Iris pigment epithelial cell (primary cell): ENCODE measurements at regions not wholly inside any gene's neighbourhood (a gene's known extent, or its start where the extent isn't known, plus 50 kb on each side); places are given as distances from the start of the nearest gene placed in this dataset.

Experiments used
- DNase-seq: peaks from one replicate; pipeline ENCODE4 v3.0.0-alpha.2; 2011; ENCODE audit warnings: low read depth

GRCh38 chr16:86806181-86806837 is 228.0 kb downstream of the FOXL1 start:
- no peak for DNase-seq

DNA sequence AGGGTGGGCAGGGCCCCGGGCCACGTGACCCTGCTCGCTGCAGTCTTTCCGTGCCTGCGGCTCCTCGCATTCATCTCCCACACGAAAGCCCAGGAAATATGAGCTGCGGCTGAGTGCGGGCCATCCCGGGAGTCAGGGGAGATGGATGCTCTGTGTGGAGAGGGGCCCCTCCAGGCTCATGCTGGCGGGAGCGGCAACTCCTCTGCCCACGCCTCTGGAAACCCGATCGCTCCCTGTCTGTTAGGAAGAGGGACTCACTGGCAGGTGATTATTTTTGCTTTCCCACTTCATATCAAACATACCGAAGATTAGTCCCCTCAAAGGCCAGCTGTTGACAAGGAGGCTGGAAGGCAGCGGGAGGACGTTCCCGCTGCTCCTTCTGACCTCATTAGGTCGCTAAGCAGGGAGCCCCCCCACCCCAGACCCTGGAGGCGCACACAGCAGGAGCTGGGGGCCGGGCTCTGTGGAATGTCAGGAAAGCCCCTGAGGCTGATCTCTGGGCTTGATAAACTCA is 228.5 kb downstream of the FOXL1 start:
- DNase-seq, result peak; percentile 11

- no peak for DNase-seq
Measured at GRCh38 chr16:86808863-86809444, 230.6 kb downstream of the FOXL1 start.

DNA sequence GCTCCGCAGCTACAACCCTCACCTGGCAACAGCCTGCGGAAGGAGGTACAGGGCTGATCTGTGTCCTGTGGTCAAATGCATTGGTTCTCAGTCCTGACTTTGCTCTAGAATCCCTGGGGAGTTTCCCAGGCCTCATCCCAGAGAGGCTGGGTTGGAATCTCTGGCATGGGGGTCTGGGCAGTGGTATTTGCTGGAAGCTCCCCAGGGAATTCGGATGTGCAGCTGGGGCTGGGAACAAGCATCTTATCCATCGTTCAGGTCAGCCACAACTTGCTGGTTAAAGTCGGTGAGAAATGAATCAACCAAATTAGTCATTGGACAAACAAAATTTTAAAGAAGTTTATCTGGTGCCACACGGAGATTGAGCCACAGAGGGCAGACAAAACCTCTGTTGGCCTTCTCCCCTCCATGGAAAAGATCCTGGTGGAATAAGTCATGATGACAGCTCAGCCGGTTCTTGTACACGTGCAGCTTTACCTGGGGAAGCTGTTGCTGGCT is 231.2 kb downstream of the FOXL1 start:
- DNase-seq, result peak; percentile 54

GRCh38 chr16:86810062-86810461 is 231.7 kb downstream of the FOXL1 start:
- DNase-seq, result no peak

DNA sequence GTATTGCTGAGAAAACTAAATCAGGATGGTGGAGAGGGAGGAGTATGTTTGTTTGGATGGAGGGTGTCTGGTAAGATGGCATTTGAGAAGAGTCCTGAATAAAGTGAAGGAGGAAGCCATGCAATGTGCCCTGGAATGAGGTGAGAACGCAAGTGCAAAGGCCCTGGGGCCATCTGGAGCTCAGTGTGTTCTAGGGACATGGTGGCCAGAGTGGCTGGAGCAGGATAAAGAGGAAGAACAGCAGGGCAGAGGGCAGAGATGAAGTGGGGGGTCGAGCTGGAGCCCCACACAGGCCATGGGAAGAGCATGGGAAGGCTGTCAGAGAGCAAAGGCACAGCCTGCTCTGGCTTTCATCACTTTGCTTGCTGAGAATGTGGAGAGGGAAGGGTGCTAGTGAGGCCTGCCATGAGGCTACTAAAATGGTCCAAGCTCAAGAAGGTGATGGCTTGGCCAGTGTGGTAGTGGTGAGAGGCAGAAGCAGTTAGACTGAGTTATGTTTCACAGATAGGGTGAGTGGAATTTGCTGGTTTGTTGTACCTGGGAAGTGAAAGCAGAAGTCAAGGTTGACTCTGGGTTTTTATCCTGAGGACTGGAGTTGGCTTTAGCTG is 234.1 kb downstream of the FOXL1 start:
- DNase-seq, result no peak

- DNase-seq, result no peak
Measured at GRCh38 chr16:86814256-86814655, 235.9 kb downstream of the FOXL1 start.

- no peak for DNase-seq
Measured at GRCh38 chr16:86816930-86817625, 238.7 kb downstream of the FOXL1 start.

DNA sequence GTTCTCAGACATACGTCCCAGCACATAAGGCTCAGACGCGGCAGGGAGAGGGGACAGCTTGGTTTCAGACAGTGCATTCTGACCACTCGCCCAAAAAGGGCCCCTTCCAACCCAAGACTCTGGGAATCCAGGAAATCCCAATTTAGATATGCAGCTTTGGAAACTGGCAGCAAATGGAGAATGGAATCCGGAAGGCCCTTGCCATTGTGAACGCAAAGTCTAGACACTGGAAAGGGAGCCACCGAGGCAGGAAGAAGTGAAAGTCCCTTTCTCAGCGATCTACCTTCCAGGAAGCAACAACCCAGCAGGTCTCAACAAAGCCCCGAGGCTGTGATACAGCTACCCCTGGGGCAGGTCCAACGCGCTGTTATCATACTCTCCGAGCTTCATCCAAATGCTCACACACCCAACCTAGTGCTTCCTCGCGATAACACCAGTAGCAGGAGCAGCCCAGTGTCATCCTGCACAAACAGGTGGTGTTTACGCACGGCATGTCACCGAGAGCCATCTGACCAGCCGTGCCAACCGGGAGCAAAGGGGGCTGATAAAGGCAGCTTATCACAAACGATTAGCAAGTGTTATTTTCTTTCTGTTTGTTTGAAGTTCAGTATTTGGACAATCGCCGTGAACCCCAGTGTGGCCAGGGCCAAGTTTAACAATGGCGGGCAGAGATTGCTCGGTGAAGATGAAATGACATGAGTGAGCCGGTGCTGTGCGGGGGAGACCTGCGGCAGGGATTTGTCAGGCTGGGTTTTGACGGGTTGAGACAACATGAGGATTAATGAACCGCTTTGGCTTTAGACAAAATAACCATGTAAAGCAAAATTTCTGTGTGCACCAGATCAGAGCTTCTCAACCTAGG is 240.6 kb downstream of the FOXL1 start:
- DNase-seq, result no peak

- DNase-seq, result no peak
Measured at GRCh38 chr16:86819533-86819892, 241.2 kb downstream of the FOXL1 start.

DNA sequence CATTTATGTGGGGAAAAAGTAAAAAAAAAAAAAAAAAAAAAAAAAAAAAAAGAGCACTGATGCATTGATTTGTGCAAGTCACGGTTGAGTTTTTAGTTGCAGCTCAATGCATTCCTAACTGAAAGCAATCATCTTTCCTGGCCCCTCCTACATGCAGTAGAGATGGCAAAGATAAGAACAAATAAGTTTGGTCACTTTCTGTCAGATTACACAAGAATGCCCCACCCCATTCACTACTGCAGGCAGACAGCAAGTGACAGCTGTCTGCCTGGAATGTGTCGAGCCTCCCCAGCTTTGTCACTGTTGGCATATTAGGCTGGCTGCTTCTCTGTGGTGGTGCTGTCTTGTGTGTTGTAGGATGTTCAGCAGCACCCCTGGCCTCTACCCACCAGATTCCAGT is 243.5 kb downstream of the FOXL1 start:
- DNase-seq, result no peak

GRCh38 chr16:86823125-86823524 is 244.8 kb downstream of the FOXL1 start:
- no peak for DNase-seq

DNA sequence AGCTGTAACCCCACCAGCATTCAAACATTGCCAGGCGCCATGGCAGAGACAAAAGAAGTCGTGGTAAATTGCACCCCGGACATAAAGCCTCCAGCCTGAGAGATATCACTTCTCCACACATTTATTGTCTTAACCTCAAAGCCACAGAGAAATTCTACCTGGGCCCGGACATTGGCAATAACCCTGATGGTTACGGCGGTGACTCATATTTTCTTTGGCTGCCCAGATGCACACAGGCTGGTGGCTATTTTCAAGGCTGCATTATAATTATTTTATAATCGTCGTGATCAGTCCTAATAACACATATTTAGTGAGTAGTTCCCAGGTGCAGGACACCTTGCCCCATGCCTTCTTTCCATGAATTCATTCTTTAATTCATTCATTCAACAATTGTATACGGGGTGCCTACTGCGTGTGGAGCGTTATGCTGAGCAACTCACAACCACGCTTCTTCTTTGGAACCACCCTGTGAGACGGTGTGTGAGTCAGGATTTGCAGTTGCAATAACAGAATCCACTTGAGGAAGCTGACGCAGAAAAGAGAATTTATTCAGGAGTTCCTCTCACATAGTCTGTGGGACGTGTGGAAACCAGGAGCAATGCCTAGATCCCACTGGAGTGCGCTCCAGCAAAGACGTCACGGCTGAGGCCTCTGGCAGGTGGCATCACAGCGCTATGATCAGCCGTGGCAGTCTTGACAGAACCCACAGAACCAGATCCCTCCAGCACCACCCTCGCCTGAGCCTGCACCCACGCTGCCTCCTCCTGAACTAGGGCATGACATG is 245.7 kb downstream of the FOXL1 start:
- DNase-seq, result peak; percentile 74

GRCh38 chr16:86824751-86825296 is 246.5 kb downstream of the FOXL1 start:
- DNase-seq, result peak; percentile 66

DNA sequence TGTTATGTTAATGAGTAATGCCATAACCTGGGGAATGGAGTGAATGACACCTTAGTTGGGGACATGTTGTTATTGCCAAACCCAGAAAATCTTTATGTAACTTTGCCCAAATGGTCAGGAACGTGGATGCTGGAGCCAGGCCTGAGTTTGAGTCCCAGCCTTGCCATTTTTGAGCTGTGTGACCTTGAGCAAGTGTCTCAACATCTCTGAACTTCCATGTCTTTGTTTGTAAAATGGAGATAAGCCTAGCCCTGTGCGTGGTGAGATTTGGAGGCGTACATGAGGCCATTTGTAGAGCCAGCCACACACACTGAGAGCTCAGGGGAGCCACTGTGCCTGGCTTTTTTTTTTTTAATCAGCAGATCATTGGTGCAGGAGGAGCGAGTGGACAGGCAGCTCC is 247.3 kb downstream of the FOXL1 start:
- no peak for DNase-seq

DNA sequence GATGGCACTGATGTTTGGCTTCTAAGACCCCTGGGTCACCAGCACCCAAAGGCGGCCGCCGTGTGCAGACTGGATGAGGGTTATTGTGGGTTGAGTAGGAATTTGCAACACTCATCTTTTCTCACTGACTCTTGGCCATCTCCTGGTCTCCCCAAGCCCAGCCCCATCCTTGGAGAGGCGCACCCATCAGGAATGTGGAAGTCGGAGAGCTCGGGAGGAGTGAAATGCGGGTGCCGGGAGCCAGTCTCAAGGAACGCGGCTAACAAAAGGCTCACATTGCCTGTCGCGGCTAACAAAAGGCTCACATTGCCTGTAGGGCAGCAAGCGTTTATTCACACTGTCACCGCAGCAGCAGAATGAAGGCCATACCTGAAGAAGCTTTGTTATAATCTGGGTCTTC is 248.6 kb downstream of the FOXL1 start:
- no peak for DNase-seq

DNA sequence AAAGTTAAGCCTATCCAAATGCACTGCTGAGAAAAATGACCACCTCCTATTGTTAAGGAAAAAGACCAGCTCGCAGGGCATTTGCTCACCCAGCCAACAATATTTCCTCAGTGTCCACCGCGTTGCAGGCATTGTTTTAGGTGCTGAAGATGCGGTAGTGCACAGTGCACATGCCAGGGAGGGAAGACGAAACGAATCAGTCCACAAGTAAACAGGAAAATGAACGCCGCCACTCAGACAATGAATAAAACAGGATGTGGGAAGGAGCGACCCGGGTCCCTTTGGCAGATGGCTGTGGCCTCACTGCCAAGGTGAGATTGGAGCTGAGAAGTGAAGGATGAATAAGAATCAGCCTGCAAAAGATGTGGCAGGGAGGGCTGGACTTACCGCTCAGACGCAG is 249.2 kb downstream of the FOXL1 start:
- DNase-seq, result no peak

GRCh38 chr16:86828202-86828601 is 249.9 kb downstream of the FOXL1 start:
- DNase-seq, result no peak

GRCh38 chr16:86828653-86829052 is 250.3 kb downstream of the FOXL1 start:
- no peak for DNase-seq

- DNase-seq, result no peak
Measured at GRCh38 chr16:86831366-86831765, 253.0 kb downstream of the FOXL1 start.

DNA sequence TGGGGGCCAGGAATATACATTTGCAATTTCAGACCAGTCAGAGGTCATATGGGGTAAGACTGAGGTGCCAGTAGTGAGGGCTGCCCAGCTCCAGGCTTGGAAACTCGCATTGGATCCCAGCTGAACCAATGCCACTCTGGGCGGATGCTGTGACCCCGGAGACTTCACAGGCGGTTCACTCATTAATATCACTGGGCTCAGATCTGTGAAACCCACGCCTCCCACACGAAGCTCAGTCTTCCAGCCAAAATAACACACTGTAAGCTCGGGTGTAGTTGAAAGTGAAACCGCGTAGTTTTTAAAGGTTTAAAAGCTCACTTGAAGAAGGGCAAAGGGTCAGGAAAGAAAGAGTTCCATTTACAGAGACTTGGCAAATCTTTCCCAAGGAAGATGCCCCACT is 254.8 kb downstream of the FOXL1 start:
- peak; percentile 50 for DNase-seq
